CD14-positive monocyte (primary cell): ENCODE measurements at regions not wholly inside any gene's neighbourhood (a gene's known extent, or its start where the extent isn't known, plus 50 kb on each side); places are given as distances from the start of the nearest gene placed in this dataset.

Source experiments
- DNase-seq, 3 donors: peaks; one replicate each; pipeline ENCODE4 v3.0.0-alpha.2; 2011 to 2022
- H2AFZ ChIP-seq: 2 replicates; pipeline ENCODE4 v1.6.0; 2012; ENCODE audit warnings: mild to moderate bottlenecking, low read depth, low read length, inconsistent platforms; ENCODE audit not compliant: insufficient read depth, poor library complexity, severe bottlenecking
- H3K27ac ChIP-seq, 2 donors: 1 replicate in 1 of 2; 2 replicates in 1 of 2; pipeline ENCODE4 v1.5.1; 2012 to 2013; ENCODE audit warnings: low read length in 2 of 2, control low read depth in 1 of 2, inconsistent platforms in 1 of 2, low read depth in 1 of 2, mild to moderate bottlenecking in 1 of 2
- H3K27me3 ChIP-seq, 2 donors: one replicate each; pipeline versions ENCODE4 v1.6.0 to v1.6.1; 2011 to 2013; ENCODE audit warnings: low read length in 2 of 2; ENCODE audit not compliant: control insufficient read depth in 2 of 2, insufficient read depth in 2 of 2
- H3K36me3 ChIP-seq, 2 donors: replicated peaks in 1 of 2; 1 replicate in 1 of 2; 2 replicates in 1 of 2; pipeline versions ENCODE4 v1.5.1 to v1.6.1; 2012 to 2013; ENCODE audit warnings: low read length in 2 of 2, control low read depth in 1 of 2, inconsistent platforms in 1 of 2, mild to moderate bottlenecking in 1 of 2; ENCODE audit not compliant: insufficient read depth in 2 of 2, control insufficient read depth in 1 of 2
- H3K4me1 ChIP-seq, 2 donors: 1 replicate in 1 of 2; 2 replicates in 1 of 2; pipeline versions ENCODE4 v1.5.1 to v1.6.1; 2012 to 2013; ENCODE audit warnings: low read length in 2 of 2, control low read depth in 1 of 2, inconsistent platforms in 1 of 2, mild to moderate bottlenecking in 1 of 2, moderate library complexity in 1 of 2; ENCODE audit not compliant: insufficient read depth in 2 of 2, control insufficient read depth in 1 of 2
- H3K4me2 ChIP-seq: replicated peaks from 2 replicates; pipeline ENCODE3; 2012; ENCODE audit warnings: low read length, moderate library complexity, mild to moderate bottlenecking; ENCODE audit not compliant: poor library complexity, severe bottlenecking; ENCODE audit errors: extremely low read depth
- H3K4me3 ChIP-seq, 3 experiments: fragments of 200-600 bp in 1 of 3; sonication (generic) in 1 of 3; replicated peaks in 1 of 3; 1 replicate in 2 of 3; 2 replicates in 1 of 3; pipeline ENCODE4 v1.5.1; 2011 to 2013; ENCODE audit warnings: low read length in 3 of 3, mild to moderate bottlenecking in 3 of 3, control low read depth in 2 of 3, low read depth in 2 of 3, inconsistent platforms in 1 of 3, moderate library complexity in 1 of 3
- H3K79me2 ChIP-seq: 2 replicates; pipeline ENCODE4 v1.6.0; 2012; ENCODE audit warnings: mild to moderate bottlenecking, control low read depth, inconsistent platforms, low read length, moderate library complexity; ENCODE audit not compliant: insufficient read depth
- H3K9ac ChIP-seq: 2 replicates; pipeline ENCODE4 v1.6.0; 2017; ENCODE audit warnings: low read length, mild to moderate bottlenecking; ENCODE audit not compliant: insufficient read depth, poor library complexity, severe bottlenecking
- H3K9me3 ChIP-seq, 2 donors: replicated peaks in 1 of 2; 1 replicate in 1 of 2; 2 replicates in 1 of 2; pipeline versions ENCODE4 v1.5.1 to v1.6.1; 2012 to 2013; ENCODE audit warnings: low read length in 2 of 2, control low read depth in 1 of 2; ENCODE audit not compliant: control insufficient read depth in 1 of 2, insufficient read depth in 1 of 2
- H4K20me1 ChIP-seq: 2 replicates; pipeline ENCODE4 v1.6.0; 2012; ENCODE audit warnings: mild to moderate bottlenecking, low read length, control low read depth, moderate library complexity; ENCODE audit not compliant: insufficient read depth
- H3K27ac Mint-ChIP-seq, 7 donors: one replicate each; pipeline ENCODE4 v1.8.0; 2020; ENCODE audit warnings: mild to moderate bottlenecking in 7 of 7, mixed read lengths in 7 of 7, moderate library complexity in 6 of 7, inconsistent platforms in 2 of 7
- H3K27me3 Mint-ChIP-seq, 3 donors: one replicate each; pipeline ENCODE4 v1.8.0; 2021 to 2022; ENCODE audit warnings: low read depth in 3 of 3, mild to moderate bottlenecking in 3 of 3, mixed read lengths in 3 of 3, moderate library complexity in 3 of 3, inconsistent platforms in 1 of 3
- H3K36me3 Mint-ChIP-seq, 2 donors: one replicate each; pipeline ENCODE4 v1.8.0; 2020; ENCODE audit warnings: mixed read lengths in 2 of 2, inconsistent platforms in 1 of 2, mild to moderate bottlenecking in 1 of 2
- H3K4me1 Mint-ChIP-seq: one replicate; pipeline ENCODE4 v1.8.0; 2020; ENCODE audit warnings: mild to moderate bottlenecking, mixed read lengths
- H3K4me3 Mint-ChIP-seq, 2 donors: one replicate each; pipeline ENCODE4 v1.8.0; 2020; ENCODE audit warnings: mild to moderate bottlenecking in 2 of 2, mixed read lengths in 2 of 2, moderate library complexity in 1 of 2
- H3K9me3 Mint-ChIP-seq, 7 donors: one replicate each; pipeline ENCODE4 v1.8.0; 2020 to 2022; ENCODE audit warnings: mixed read lengths in 7 of 7, mild to moderate bottlenecking in 6 of 7, moderate library complexity in 6 of 7, inconsistent platforms in 2 of 7
- WGBS: methylation state at CpG from one replicate; pipeline ENCODE4 v1.1.5; 2013; ENCODE audit warnings: missing lambda C conversion rate; ENCODE audit not compliant: insufficient coverage; 5-methylcytosine and 5-hydroxymethylcytosine counted together
- intact Hi-C, 2 donors: fragments of 100-400 bp; cut with micrococcal nuclease; formaldehyde crosslinking; loops; one replicate each; pipeline versions ENCODE4 v1.15.0 to v1.15.1; 2023
- TF ChIP-seq, protein P1 (sequence below): fragments of 200-600 bp; IDR thresholded peaks from one replicate; pipeline ENCODE4 v1.8.0; 2022; ENCODE audit warnings: antibody characterized with exemption, mild to moderate bottlenecking

DNA sequence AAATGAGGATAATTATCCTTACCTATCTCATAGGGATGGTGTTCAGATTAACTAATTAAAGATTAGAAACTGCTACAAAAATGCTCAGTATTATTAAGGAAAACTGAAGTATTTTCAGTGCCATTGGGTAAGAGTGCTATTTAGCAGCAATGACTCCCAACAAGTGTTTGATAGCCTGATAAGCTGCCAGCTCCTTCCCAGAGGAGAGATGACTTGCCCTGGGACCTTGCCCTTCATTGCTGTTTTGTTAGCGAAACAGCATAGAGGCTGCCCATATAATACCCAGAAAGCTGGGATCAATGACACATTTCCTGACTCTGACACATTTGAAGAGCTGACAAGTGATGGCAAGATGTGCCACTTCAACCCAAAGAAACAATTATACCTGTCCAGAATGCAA, 592.2 kb downstream of the ADGRL2 start:
- no peaks in the 10 kb centered on the region for H3K4me1 ChIP-seq
- H2AFZ ChIP-seq, result no peak overlapping the region
- Mint-ChIP-seq H3K9me3 (peaks cover 0 to 3% (median 0%) of the 10 kb centered on the region in 7 donors), H3K27me3 (peaks cover 0 to 1% (median 0%) of the 10 kb centered on the region in 3 donors), H3K4me3 (no peak overlapping the region), H3K27ac (no peak overlapping the region), H3K36me3 (no peaks in the 10 kb centered on the region), H3K4me1 (peaks cover 4% of the 10 kb centered on the region)
- 100% methylated on average over 1 of the region's 1 CpG for WGBS
- no peak overlapping the region for H3K9ac ChIP-seq
- no peak overlapping the region for H3K4me2 ChIP-seq
- H3K27me3 ChIP-seq, result no peaks in the 10 kb centered on the region
- no peaks in the 10 kb centered on the region for H3K79me2 ChIP-seq
- no peaks in the 10 kb centered on the region for H4K20me1 ChIP-seq
- H3K27ac ChIP-seq, result no peak overlapping the region
- no peaks in the 10 kb centered on the region for H3K9me3 ChIP-seq
- no peak overlapping the region for H3K4me3 ChIP-seq
- DNase-seq, result no peak
- H3K36me3 ChIP-seq, result no peaks in the 10 kb centered on the region
- TF ChIP-seq, protein P1, sequence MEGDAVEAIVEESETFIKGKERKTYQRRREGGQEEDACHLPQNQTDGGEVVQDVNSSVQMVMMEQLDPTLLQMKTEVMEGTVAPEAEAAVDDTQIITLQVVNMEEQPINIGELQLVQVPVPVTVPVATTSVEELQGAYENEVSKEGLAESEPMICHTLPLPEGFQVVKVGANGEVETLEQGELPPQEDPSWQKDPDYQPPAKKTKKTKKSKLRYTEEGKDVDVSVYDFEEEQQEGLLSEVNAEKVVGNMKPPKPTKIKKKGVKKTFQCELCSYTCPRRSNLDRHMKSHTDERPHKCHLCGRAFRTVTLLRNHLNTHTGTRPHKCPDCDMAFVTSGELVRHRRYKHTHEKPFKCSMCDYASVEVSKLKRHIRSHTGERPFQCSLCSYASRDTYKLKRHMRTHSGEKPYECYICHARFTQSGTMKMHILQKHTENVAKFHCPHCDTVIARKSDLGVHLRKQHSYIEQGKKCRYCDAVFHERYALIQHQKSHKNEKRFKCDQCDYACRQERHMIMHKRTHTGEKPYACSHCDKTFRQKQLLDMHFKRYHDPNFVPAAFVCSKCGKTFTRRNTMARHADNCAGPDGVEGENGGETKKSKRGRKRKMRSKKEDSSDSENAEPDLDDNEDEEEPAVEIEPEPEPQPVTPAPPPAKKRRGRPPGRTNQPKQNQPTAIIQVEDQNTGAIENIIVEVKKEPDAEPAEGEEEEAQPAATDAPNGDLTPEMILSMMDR, result no peak
- intact Hi-C loops, result no loop called here

DNA sequence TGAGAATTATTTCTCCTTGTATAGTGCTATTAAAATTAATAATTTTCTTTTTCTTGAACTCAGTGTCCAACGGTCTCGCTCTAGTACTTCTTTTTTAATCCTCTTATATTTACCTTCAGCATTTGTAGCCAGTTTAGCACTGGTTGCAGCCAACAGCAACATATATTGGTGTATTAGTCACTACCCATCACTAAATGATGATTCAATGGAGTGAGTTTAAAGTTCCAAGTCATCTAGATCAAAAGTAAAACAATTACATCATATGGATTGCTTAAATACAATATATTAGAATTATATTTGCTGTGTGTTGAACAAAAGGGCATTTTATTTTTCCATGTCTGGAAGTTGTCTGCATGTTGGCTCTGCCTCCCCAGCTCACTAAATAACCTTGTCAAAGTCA, 591.8 kb downstream of the ADGRL2 start:
- no peaks in the 10 kb centered on the region for H3K9me3 ChIP-seq
- H3K27me3 ChIP-seq, result no peaks in the 10 kb centered on the region
- Mint-ChIP-seq H3K9me3 (peaks cover 0 to 3% (median 0%) of the 10 kb centered on the region in 7 donors), H3K4me1 (peaks cover 4% of the 10 kb centered on the region), H3K36me3 (no peaks in the 10 kb centered on the region), H3K4me3 (no peak overlapping the region), H3K27ac (no peak overlapping the region), H3K27me3 (peaks cover 0 to 1% (median 0%) of the 10 kb centered on the region in 3 donors)
- H3K4me2 ChIP-seq, result no peak overlapping the region
- WGBS, result no CpG with 5 or more reads among the region's 2 CpGs
- no peaks in the 10 kb centered on the region for H3K36me3 ChIP-seq
- no peak overlapping the region for H3K27ac ChIP-seq
- H4K20me1 ChIP-seq, result no peaks in the 10 kb centered on the region
- no peaks in the 10 kb centered on the region for H3K79me2 ChIP-seq
- H3K4me3 ChIP-seq, result no peak overlapping the region
- DNase-seq, result no peak
- no peak overlapping the region for H3K9ac ChIP-seq
- intact Hi-C loops, result no loop called here
- no peak overlapping the region for H2AFZ ChIP-seq
- H3K4me1 ChIP-seq, result no peaks in the 10 kb centered on the region
- TF ChIP-seq, protein P1, result no peak
